Fibroblast of villous mesenchyme (primary cell): ENCODE measurements at regions not wholly inside any gene's neighbourhood (a gene's known extent, or its start where the extent isn't known, plus 50 kb on each side); places are given as distances from the start of the nearest gene placed in this dataset.

Experiments used
- DNase-seq: peaks from one replicate; pipeline ENCODE4 v3.0.0-alpha.2; 2010; ENCODE audit warnings: low read depth
- H3K4me3 ChIP-seq: 2 replicates; pipeline ENCODE4 v1.5.1; 2011; ENCODE audit warnings: low read depth, mild to moderate bottlenecking, low read length
- CTCF ChIP-seq: IDR thresholded peaks from 2 replicates; pipeline ENCODE4 v1.5.1; 2012; ENCODE audit warnings: low read depth, mild to moderate bottlenecking, low read length; ENCODE audit not compliant: insufficient read depth

- no peak for TF ChIP-seq CTCF
These were observed 221.8 kb downstream of the SNCAIP start for GRCh38 chr5:122533825-122534224.

DNA sequence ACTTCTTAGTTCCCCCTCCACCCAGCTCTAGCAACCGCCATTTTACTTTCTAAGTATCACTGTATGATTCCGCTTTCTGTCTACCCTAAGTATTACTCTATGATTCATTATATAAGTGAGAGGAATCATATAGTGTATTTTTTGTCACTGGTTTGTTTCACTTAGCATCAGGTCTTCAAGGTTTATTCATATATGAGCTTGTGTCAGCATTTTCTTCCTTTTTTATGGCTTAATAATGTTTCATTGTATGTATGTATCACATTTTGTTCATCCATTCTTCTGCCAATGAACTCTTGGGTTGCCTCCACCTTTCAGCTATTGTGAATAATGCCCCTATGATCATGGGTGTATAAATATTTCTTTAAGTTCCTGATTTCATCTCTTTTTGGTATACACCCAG lies 222.8 kb downstream of the SNCAIP start:
- no peak overlapping the region for H3K4me3 ChIP-seq
- DNase-seq, result no peak
- no peak for TF ChIP-seq CTCF

More at GRCh38 chr5:122533825-122534224, 221.8 kb downstream of the SNCAIP start:
- no peak overlapping the region for H3K4me3 ChIP-seq
- no peak for DNase-seq

GRCh38 chr5:122541388-122541787 lies 229.4 kb downstream of the SNCAIP start:
- TF ChIP-seq CTCF, result no peak
- DNase-seq, result no peak

DNA sequence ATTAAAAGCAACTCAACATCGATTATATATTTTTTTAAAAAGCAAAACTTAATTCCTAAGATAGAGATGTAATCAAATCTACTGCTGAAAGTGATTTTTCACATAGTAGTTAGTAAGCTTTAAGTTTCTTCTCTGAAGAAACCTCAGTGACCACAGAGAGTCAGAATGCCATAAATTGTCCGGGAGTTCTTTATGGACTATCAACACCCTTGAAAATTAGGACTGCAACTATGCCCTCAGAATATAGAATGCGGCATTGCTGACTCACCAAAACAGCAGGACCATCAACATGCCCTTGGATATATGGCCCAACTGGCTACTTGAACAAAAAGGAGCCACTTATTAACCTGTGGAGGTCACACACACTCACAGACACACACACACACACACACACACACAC lies 228.9 kb upstream of the SNX2 start:
- DNase-seq, result no peak
- no peak overlapping the region for H3K4me3 ChIP-seq
- no peak for TF ChIP-seq CTCF

More at GRCh38 chr5:122541388-122541787, 229.4 kb downstream of the SNCAIP start:
- H3K4me3 ChIP-seq, result no peak overlapping the region

GRCh38 chr5:122547219-122547618 lies 227.7 kb upstream of the SNX2 start:
- DNase-seq, result no peak
- H3K4me3 ChIP-seq, result no peak overlapping the region
- TF ChIP-seq CTCF, result no peak

DNA sequence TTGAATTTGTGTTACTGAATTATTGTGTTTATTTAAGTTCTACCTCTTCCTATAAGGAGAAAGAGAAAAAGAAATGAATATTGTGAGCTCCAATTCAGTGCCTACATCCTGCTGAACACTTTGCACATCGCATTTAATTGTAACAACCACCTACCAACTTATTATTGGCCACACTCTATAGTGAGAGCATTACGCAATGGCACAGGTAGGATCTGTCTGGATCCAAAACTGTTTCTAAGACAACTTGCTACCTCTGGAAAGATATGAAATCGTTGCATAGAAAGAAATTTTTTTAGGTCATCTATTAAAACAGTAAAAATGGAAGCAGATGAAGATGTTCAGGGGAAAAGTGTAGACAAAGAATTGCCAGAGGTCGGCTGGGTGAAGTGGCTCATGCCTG lies 227.2 kb upstream of the SNX2 start:
- no peak overlapping the region for H3K4me3 ChIP-seq
- no peak for TF ChIP-seq CTCF
- DNase-seq, result no peak

DNA sequence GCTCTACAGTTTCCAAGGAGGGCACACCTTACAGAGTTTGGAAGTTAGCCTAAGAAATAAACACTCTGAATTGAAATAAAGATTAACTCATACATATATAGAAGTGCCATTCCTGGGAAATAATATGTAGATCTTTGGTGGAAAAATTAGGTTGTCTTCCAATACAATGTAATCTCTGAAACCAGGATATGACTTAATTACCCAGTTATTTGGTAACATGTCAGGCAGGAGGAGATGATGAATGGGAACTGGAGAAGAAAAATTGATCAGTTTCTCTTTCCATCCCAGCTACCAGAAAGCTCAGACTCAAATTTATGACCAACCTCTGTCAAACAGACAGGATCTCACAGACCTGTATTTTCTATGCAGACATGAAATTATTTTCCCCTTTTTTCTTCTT lies 215.2 kb upstream of the SNX2 start:
- DNase-seq, result no peak
- no peak overlapping the region for H3K4me3 ChIP-seq
- TF ChIP-seq CTCF, result no peak
